CD4-positive, alpha-beta T cell treated with Interleukin-2 at 100 ng/mL for 4 hours (primary cell): ENCODE measurements at regions not wholly inside any gene's neighbourhood (a gene's known extent, or its start where the extent isn't known, plus 50 kb on each side); places are given as distances from the start of the nearest gene placed in this dataset.

Experiments used
- DNase-seq: peaks from one replicate; pipeline ENCODE4 v3.0.0-alpha.2; 2020; ENCODE audit warnings: low spot score

DNA sequence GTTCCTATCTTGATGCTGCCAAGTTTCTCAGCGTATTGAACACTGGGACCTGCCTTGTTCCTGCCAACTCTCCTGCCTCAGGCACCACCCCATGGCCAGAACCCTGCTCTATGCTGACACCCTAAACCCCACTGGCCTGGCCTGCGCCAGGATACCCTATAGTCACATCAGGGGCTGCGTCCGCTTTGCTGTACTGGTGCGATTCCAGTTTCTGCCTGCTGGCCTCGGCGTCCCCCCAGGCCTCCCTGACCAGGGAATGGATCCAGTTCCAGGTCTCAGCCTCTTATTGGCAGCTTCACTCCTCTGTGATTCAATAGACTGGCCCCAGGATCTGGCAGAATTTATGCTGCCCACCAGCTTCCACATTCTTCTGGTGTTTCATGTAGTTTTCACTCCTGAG lies 55.0 kb downstream of the GPR6 start:
- no peak for DNase-seq

- DNase-seq, result no peak
These were observed 55.9 kb downstream of the GPR6 start for GRCh38 chr6:110033749-110034666.

- no peak for DNase-seq
These were observed 56.5 kb downstream of the GPR6 start for GRCh38 chr6:110034667-110035036.

GRCh38 chr6:110035321-110035720 lies 57.2 kb downstream of the GPR6 start:
- DNase-seq, result no peak

DNA sequence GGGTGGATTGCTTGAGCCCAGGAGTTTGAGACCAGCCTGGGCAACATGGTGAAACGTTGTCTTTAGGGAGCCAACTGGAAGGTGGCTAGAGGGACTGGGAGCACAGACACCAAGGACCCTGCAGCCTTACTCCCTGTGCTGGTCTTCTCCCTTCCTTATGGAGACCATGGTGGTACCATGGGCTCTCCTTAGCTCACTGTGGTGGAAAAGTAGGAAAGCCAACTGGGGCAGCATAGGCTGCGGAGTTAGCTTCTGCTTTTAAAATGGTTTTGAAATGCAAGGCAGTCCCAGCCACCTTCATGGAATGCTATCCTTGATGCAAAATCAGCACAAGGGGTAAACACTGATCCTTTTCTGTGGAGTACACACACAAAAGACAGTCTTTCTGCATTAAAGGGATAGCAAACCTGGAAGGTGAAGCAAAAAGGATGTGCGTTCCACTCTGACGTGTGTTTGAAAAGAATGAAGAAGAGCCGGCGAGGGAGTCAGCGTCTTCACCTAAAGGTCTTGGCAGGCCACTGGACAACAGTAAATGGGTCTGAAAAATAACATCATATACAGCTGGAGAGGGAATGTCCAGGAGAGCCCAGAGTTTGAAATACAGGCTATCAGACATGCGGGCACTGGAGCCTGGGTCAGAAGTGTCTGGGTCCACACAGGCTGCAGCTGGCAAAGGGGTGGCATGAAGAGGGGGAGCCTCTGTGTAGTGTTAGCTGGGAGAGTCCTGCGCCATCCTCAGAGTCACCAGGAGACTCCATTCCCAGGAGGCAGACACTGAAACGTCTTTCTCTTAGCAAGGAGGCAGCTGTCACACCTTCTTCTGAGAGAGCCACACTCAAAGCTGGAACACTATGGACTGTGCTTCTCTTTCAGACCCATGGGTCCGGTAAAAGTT lies 58.5 kb downstream of the GPR6 start:
- DNase-seq, result no peak

DNA sequence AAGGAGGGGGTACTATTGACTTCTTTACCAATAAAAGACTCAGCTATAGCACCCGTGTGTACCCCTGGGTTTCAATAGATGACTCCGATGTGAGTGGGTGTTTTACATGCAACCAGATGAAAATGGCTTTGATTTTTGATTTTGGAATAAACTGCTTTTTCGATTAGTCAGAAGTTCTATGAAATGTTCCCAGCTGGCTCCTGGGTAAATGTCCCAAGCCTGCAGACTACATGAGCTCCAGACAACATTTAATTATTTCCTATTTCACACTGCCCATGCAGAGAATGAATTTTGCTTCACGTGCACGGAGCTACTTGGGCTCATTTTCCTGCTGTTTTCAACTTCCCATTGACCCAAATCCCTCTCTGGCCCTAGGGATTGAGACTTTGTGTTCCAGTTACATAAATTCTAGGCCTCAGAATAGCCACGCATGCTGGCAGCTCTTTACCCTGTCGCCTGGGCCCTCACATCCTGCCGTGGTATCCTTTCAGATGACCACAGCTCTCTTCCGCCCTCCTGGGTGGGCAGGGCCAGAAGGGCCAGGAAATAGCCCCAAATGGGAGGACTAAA lies 59.7 kb downstream of the GPR6 start:
- no peak for DNase-seq

- peak; percentile 84 for DNase-seq
These were observed 61.4 kb downstream of the GPR6 start for GRCh38 chr6:110039364-110039980.

GRCh38 chr6:110039981-110040383 lies 61.9 kb downstream of the GPR6 start:
- DNase-seq, result peak; percentile 35

GRCh38 chr6:110040716-110041115 lies 62.6 kb downstream of the GPR6 start:
- no peak for DNase-seq

DNA sequence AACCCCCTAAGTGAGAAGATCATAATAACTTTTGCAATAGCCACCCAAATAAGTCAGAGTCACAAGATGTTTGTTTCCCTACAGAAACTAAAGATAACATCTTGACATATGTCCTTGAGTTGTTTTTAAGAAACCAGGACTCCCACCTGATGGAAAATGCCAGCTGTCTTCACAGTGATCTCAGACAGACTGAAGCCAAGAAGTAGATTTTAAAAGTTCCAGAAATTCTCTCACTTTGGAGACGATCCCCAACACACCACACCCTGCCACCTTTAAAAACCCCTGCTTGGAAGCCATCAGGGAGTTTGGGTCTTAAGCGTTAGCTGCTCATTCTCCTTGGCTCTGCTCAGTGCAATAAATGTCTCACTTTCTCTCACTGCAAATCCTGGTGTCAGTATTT lies 63.0 kb downstream of the GPR6 start:
- DNase-seq, result no peak

DNA sequence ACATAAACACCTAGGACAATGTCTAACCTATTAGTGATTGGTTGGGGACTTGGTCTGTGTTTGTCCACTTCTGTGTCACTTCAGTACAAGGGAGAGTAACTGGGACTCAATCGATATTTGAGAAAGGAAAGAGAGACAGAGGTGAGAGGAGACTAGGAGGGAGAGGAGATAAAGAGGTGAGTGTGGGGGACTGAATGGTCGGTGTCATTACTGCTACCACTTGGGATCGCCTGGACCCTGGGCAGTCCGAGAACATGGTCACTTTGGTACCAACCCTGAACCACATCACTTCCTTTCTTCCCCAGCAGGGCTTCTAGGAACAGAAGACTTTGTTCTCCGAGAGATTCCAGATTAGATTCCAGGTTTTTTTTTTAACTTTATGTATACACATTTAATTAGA lies 63.7 kb downstream of the GPR6 start:
- no peak for DNase-seq

- no peak for DNase-seq
These were observed 64.7 kb downstream of the GPR6 start for GRCh38 chr6:110042670-110043296.

DNA sequence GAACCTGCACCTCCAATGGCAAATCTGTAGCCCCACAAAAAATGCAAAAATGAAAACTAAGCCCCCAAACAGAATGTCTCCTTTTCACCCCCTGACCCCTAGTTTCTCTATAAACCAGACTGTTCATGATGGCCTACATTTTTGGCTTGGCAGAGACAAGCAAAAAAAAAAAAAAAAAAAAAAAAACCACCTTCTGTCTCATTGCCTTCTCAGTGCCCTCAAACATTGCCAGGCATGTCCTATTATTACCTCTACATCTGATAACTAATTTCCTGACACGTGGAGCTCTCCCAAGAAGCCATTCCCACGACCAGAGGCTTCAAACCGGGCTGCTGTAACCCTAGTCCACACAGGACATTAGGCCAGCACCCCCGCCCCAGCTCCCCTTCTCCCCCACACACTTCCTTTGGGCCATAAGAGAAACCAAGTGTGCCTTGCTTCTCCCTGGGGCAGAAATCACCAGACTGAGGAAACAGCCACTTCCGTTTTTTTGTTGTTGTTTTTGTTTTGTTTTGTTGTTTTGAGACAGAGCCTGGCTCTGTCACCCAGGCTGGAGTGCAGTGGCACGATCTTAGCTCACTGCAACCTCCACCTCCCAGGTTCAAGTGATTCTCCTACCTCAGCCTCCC lies 65.4 kb downstream of the GPR6 start:
- no peak for DNase-seq

DNA sequence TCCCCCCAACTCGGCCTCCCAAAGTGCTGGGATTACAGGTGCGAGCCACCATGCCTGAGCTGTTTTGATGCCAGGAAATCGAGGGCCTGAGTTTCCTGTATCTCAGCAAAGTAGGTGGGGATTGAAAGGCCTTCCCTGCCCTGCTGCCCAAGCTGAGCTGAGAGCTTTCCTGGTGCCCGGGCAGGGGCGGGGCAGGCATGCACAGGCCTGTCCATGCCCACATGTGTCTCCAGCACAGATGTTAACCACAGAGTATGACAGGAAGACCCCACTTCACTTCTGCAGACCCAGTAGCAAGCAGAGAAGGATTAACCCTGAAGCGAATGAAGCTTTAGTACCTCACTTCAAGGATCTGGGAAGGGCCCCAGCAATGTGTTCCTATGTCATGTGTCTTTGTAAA lies 66.0 kb downstream of the GPR6 start:
- DNase-seq, result no peak

- DNase-seq, result no peak
These were observed 66.5 kb downstream of the GPR6 start for GRCh38 chr6:110044622-110045021.

DNA sequence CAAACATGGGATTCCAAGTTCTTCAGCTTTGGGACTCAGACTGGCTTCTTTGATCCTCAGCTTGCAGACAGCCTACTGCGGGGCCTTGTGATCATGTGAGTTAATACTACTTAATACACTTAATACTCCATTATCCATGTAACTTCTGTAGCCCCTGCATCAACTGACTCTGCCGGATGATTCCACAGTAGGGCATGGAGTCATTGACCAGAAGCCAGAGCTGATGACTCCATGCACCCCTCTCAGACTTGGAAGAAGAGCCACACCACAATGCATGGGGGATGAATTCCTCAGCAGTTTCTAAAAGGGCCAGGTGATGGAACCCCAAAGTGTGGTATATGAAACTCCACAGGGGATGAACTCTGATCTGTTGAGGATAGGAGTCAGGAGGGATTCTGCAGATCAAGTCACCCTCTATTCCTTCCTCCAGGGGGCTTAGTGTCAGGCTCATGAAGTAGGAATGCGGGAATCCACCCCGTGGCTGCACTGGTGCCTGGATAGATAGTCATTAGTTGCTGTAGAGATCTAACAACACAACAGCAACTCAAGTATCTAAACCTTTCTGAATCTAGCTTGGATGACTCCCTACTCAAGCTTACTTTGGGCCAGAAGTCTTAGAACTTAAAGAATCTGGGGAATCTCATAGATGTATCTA lies 70.2 kb downstream of the GPR6 start:
- DNase-seq, result no peak

- no peak for DNase-seq
These were observed 71.8 kb downstream of the GPR6 start for GRCh38 chr6:110049696-110050439.
